ENCODE measurements at regions not wholly inside any gene's neighbourhood (a gene's known extent, or its start where the extent isn't known, plus 50 kb on each side); places are given as distances from the start of the nearest gene placed in this dataset.
A peak's percentile ranks its signal among the peaks of the same experiment; 100 is the strongest.

DNA sequence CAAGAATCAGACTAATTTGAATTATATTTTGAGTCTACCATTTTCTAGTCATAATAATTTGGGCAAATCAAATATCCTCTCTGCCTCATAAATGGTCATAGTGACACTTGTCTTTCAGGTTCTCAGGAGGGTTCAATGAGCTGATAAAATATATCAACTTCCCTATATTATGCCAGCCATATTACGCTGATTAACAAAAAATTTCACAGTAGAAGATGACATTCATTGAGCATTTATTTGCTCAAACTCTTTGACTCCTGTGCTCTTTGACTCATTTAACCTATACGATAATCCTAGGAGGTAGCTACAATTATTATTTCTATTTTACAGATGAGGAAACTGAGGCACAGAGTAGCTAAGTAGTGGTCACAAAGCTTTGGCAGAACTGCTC is 60.0 kb upstream of the CCDC91 start:
- TF ChIP-seq, protein P1, sequence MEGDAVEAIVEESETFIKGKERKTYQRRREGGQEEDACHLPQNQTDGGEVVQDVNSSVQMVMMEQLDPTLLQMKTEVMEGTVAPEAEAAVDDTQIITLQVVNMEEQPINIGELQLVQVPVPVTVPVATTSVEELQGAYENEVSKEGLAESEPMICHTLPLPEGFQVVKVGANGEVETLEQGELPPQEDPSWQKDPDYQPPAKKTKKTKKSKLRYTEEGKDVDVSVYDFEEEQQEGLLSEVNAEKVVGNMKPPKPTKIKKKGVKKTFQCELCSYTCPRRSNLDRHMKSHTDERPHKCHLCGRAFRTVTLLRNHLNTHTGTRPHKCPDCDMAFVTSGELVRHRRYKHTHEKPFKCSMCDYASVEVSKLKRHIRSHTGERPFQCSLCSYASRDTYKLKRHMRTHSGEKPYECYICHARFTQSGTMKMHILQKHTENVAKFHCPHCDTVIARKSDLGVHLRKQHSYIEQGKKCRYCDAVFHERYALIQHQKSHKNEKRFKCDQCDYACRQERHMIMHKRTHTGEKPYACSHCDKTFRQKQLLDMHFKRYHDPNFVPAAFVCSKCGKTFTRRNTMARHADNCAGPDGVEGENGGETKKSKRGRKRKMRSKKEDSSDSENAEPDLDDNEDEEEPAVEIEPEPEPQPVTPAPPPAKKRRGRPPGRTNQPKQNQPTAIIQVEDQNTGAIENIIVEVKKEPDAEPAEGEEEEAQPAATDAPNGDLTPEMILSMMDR (IDR thresholded peaks at IDR 0.05; ENCODE audit: low read depth, low read length, missing control alignments) = no peak
- in situ Hi-C loops (cut with HindIII; ENCODE audit: low pct_ligation_motif_present, low sequenced_read_pairs) = no loop called here
- no peak for DNase-seq
- Histone ChIP-seq H3K27me3 (replicated peaks) (no peaks in the 10 kb centered on the region), H3K36me3 (replicated peaks) (no peaks in the 10 kb centered on the region), H3K4me3 (ENCODE audit: low read depth, low read length) (no peak overlapping the region), H3K27ac (peak overlapping the region; percentile 84)

DNA sequence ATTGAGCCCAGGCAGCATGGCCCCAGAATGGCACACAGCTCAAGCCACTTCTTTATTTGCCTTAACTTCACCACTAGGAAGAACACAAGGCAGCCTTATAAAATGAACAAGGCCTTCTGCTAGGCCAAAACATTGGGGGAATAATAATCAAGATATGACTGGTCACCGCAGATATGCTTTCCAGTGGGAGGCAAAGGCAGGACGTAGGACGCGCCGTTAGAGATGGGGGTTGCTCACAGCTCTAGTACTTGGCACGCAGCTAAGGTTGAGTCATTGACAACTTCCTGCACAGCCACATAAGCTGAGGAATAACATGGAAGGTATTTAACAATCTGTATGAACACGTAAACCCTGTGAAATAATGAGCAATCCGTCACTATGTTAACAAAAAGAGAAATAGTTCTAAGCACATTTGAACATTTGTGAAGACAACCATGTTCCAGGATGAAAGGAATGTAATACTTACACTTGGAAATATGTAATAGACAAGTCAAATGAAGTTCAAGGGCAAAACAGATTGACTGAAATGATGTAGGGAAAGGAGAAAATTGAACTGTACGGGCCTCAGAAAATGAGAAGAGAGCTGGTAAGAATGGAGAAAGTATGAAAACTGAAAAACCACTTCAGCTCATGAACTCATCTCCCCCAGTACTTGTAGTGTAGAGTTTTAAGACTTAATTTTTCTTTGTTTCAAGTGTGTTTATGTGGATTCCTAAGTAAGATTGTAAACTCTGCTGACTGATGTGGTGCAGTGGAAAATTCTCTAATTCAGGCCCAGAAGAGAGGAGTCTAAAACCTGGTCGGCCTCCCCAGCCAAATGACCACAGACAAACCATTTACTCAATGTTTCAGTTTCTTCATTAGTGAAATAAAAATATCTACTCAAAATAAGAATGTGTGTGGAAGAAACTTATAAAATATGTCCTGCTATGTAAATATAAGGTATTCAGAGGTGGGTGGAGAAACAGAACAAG is 59.3 kb upstream of the CCDC91 start:
- peak; percentile 100 for DNase-seq
- TF ChIP-seq, protein P1 (IDR thresholded peaks at IDR 0.05; ENCODE audit: low read depth, low read length, missing control alignments) = peak; percentile 35
- Histone ChIP-seq H3K27ac (peak overlapping the region; percentile 89), H3K36me3 (replicated peaks) (no peaks in the 10 kb centered on the region), H3K27me3 (replicated peaks) (no peaks in the 10 kb centered on the region), H3K4me3 (ENCODE audit: low read depth, low read length) (no peak overlapping the region)
- in situ Hi-C loops (cut with HindIII; ENCODE audit: low pct_ligation_motif_present, low sequenced_read_pairs) = no loop called here

DNA sequence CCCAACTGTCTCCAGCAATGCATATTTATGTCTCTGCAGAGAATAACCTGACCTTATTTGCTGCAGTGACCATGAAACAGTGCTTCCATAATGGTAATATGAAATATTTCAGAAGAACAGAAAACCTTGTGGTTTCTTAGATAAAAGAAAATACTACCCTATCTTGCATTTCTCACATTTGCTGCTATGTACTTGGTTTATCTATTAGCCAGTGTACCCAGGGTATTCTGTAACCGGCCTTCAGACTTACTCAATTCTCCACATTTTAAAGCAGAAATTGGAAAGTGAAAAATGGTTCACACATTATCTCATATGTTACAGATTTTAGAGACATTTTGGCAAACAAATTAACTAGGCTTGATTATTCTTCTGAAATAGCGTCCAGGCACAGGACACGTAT is 57.9 kb upstream of the CCDC91 start:
- Histone ChIP-seq H3K27me3 (replicated peaks) (no peaks in the 10 kb centered on the region), H3K27ac (no peak overlapping the region), H3K4me3 (ENCODE audit: low read depth, low read length) (no peak overlapping the region), H3K36me3 (replicated peaks) (no peaks in the 10 kb centered on the region)
- no peak for DNase-seq
- in situ Hi-C loops (cut with HindIII; ENCODE audit: low pct_ligation_motif_present, low sequenced_read_pairs) = no loop called here
- TF ChIP-seq, protein P1 (IDR thresholded peaks at IDR 0.05; ENCODE audit: low read depth, low read length, missing control alignments) = no peak

DNA sequence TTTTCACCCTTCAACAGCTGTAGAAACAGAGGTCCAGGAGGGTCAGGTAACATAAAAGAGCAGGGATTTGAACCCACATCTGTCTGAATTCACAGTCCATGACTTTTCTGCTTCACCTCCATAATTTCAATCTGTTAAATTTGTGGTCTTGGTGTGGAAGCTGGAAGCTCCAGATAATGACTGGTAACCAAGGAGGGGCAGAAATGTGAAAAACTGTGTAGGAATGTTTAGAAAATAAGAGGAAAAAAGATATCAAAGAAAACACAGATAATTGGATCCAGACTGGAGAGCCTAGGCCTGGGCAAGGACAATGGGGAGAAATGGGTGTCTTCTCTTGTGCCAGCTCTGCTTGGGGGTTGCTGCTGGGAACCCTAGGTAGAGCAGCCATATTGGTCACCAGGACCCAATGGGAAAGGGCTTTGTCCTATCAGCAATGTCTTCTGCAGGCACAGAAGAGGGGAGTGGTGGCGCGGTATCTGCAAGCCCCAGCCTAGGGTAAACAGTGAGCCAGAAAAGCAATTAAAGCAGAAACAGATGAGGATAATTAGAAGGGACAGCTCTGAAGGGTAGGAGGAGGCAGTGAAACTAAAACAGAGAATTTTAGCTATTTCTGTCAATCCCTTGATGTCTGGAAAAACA is 54.3 kb upstream of the CCDC91 start:
- in situ Hi-C loops (cut with HindIII; ENCODE audit: low pct_ligation_motif_present, low sequenced_read_pairs) = no loop called here
- no peak overlapping the region for H3K4me3 ChIP-seq (ENCODE audit: low read depth, low read length)

DNA sequence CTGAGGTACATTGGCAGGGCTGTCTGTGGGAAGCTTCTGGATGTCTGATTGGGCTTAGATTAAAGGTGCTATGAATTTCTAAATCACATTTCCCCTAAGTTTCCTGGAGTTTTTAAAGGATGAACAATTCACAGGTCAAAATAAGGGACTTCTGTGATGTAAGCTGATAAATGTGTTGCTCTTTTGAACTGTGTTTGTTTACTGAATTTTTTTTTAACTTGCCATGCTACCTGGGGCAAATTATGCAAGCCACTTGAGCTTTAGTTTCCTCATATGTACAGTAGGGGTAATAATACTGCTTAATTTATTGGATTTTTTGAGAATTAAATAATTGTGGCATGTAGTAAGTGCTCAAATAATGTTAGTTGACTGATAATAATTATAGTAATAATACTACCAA is 52.8 kb upstream of the CCDC91 start:
- Histone ChIP-seq H3K27ac (no peak overlapping the region), H3K36me3 (replicated peaks) (no peaks in the 10 kb centered on the region), H3K27me3 (replicated peaks) (no peaks in the 10 kb centered on the region), H3K4me3 (ENCODE audit: low read depth, low read length) (no peak overlapping the region)
- in situ Hi-C loops (cut with HindIII; ENCODE audit: low pct_ligation_motif_present, low sequenced_read_pairs) = no loop called here
- no peak for DNase-seq
- TF ChIP-seq, protein P1 (IDR thresholded peaks at IDR 0.05; ENCODE audit: low read depth, low read length, missing control alignments) = no peak

More for the DNA sequence above, 54.3 kb upstream of the CCDC91 start:
- Histone ChIP-seq H3K36me3 (replicated peaks) (no peaks in the 10 kb centered on the region), H3K27ac (no peak overlapping the region), H3K27me3 (replicated peaks) (no peaks in the 10 kb centered on the region)
- TF ChIP-seq, protein P1 (IDR thresholded peaks at IDR 0.05; ENCODE audit: low read depth, low read length, missing control alignments) = no peak
- no peak for DNase-seq
